NCI-H128 (cell line): ENCODE measurements at regions not wholly inside any gene's neighbourhood (a gene's known extent, or its start where the extent isn't known, plus 50 kb on each side); places are given as distances from the start of the nearest gene placed in this dataset.
"Not testable (repeated sequence)": the region's sequence is repeated elsewhere in the genome, so short reads cannot be mapped to it uniquely, and the experiment has no call there.

Source experiments
- DNase-seq: peaks from one replicate; lab custom pipeline; 2025; ENCODE audit not compliant: unreplicated experiment; lab: John Stamatoyannopoulos, UW

- DNase-seq = no peak
Observed at GRCh38 chr17:54666559-54666958, 234.1 kb upstream of the TOM1L1 start.

- no peak for DNase-seq
Observed at GRCh38 chr17:54678158-54678557, 222.5 kb upstream of the TOM1L1 start.

- DNase-seq = no peak
Observed at GRCh38 chr17:54680410-54680809, 220.2 kb upstream of the TOM1L1 start.

- no peak for DNase-seq
Observed at GRCh38 chr17:54694287-54694887, 206.3 kb upstream of the TOM1L1 start.

- DNase-seq = not testable (repeated sequence)
Observed at GRCh38 chr17:54712798-54713197, 187.9 kb upstream of the TOM1L1 start.

- DNase-seq = no peak
Observed at GRCh38 chr17:54718286-54718685, 182.4 kb upstream of the TOM1L1 start.

GRCh38 chr17:54727624-54728023 lies 173.0 kb upstream of the TOM1L1 start:
- DNase-seq = no peak

GRCh38 chr17:54736573-54736972 lies 164.1 kb upstream of the TOM1L1 start:
- no peak for DNase-seq

- DNase-seq = no peak
Observed at GRCh38 chr17:54738496-54738895, 162.2 kb upstream of the TOM1L1 start.

GRCh38 chr17:54744750-54745149 lies 155.9 kb upstream of the TOM1L1 start:
- no peak for DNase-seq

GRCh38 chr17:54745239-54745638 lies 155.4 kb upstream of the TOM1L1 start:
- DNase-seq = no peak

- DNase-seq = no peak
Observed at GRCh38 chr17:54745862-54746261, 154.8 kb upstream of the TOM1L1 start.

GRCh38 chr17:54749157-54749556 lies 151.5 kb upstream of the TOM1L1 start:
- no peak for DNase-seq

- DNase-seq = no peak
Observed at GRCh38 chr17:54754560-54754959, 146.1 kb upstream of the TOM1L1 start.

GRCh38 chr17:54760836-54761235 lies 139.8 kb upstream of the TOM1L1 start:
- DNase-seq = no peak

- no peak for DNase-seq
Observed at GRCh38 chr17:54770836-54771235, 129.8 kb upstream of the TOM1L1 start.

- DNase-seq = no peak
Observed at GRCh38 chr17:54771409-54771915, 129.2 kb upstream of the TOM1L1 start.

GRCh38 chr17:54780238-54780637 lies 120.4 kb upstream of the TOM1L1 start:
- DNase-seq = no peak

GRCh38 chr17:54781389-54781788 lies 119.3 kb upstream of the TOM1L1 start:
- no peak for DNase-seq

- DNase-seq = no peak
Observed at GRCh38 chr17:54784305-54784704, 116.3 kb upstream of the TOM1L1 start.

- DNase-seq = no peak
Observed at GRCh38 chr17:54785643-54786268, 114.9 kb upstream of the TOM1L1 start.

- DNase-seq = no peak
Observed at GRCh38 chr17:54789101-54789880, 111.4 kb upstream of the TOM1L1 start.
